Endodermal cell (in vitro differentiated cells): ENCODE measurements at regions not wholly inside any gene's neighbourhood (a gene's known extent, or its start where the extent isn't known, plus 50 kb on each side); places are given as distances from the start of the nearest gene placed in this dataset.

Experiments used
- DNase-seq: peaks from one replicate; pipeline ENCODE4 v3.0.0-alpha.2; 2017
- H3K27ac ChIP-seq: 2 replicates; pipeline ENCODE4 v1.5.1; 2013; ENCODE audit warnings: mild to moderate bottlenecking, low read depth, low read length, moderate library complexity
- H3K27me3 ChIP-seq: 2 replicates; pipeline ENCODE4 v1.6.1; 2013; ENCODE audit warnings: mild to moderate bottlenecking, low read length, moderate library complexity; ENCODE audit not compliant: insufficient read depth, control insufficient read depth, poor library complexity, severe bottlenecking
- H3K36me3 ChIP-seq: 2 replicates; pipeline ENCODE4 v1.7.0; 2013; ENCODE audit warnings: mild to moderate bottlenecking, low read length, moderate library complexity; ENCODE audit not compliant: control insufficient read depth, insufficient read depth
- H3K4me1 ChIP-seq: one replicate; pipeline ENCODE4 v1.7.0; 2013; ENCODE audit warnings: low read length; ENCODE audit not compliant: control insufficient read depth, insufficient read depth
- H3K4me3 ChIP-seq: 2 replicates; pipeline ENCODE4 v1.5.1; 2013; ENCODE audit warnings: mild to moderate bottlenecking, low read length, moderate library complexity
- H3K9ac ChIP-seq: 2 replicates; pipeline ENCODE4 v1.6.1; 2013; ENCODE audit warnings: mild to moderate bottlenecking, low read length, moderate library complexity; ENCODE audit not compliant: poor library complexity, severe bottlenecking; ENCODE audit errors: extremely low read depth
- H3K9me3 ChIP-seq: 2 replicates; pipeline ENCODE4 v1.6.1; 2013; ENCODE audit warnings: mild to moderate bottlenecking, low read length, moderate library complexity; ENCODE audit not compliant: control insufficient read depth
- H3K27ac Mint-ChIP-seq: 2 replicates; pipeline ENCODE4 v1.8.0; 2020; ENCODE audit warnings: mixed read lengths
- H3K27me3 Mint-ChIP-seq: 2 replicates; pipeline ENCODE4 v1.8.0; 2021; ENCODE audit warnings: mild to moderate bottlenecking, mixed read lengths; ENCODE audit not compliant: insufficient read depth
- H3K36me3 Mint-ChIP-seq: 2 replicates; pipeline ENCODE4 v1.8.0; 2020; ENCODE audit warnings: low read depth, mixed read lengths
- H3K4me1 Mint-ChIP-seq: 2 replicates; pipeline ENCODE4 v1.8.0; 2020; ENCODE audit warnings: mixed read lengths
- H3K4me3 Mint-ChIP-seq: 2 replicates; pipeline ENCODE4 v1.8.0; 2020; ENCODE audit warnings: mild to moderate bottlenecking, moderate library complexity, mixed read lengths
- H3K9me3 Mint-ChIP-seq: 2 replicates; pipeline ENCODE4 v1.8.0; 2020; ENCODE audit warnings: mild to moderate bottlenecking, mixed read lengths
- CTCF ChIP-seq: fragments of 200-600 bp; sonication (generic); conservative IDR thresholded peaks from 2 replicates; pipeline ENCODE4 v1.5.0; 2021; ENCODE audit warnings: antibody characterized with exemption, mild to moderate bottlenecking
- WGBS, 2 experiments: methylation state at CpG; one replicate each; pipeline versions ENCODE4 v1.1.5 to v1.1.7; 2013; ENCODE audit warnings: missing lambda C conversion rate in 2 of 2, mixed read lengths in 1 of 2; ENCODE audit not compliant: insufficient coverage in 1 of 2, insufficient read length in 1 of 2; 5-methylcytosine and 5-hydroxymethylcytosine counted together

- H3K4me1 Mint-ChIP-seq = no peaks in the 10 kb centered on the region
- H3K27me3 ChIP-seq = no peaks in the 10 kb centered on the region
- no peaks in the 10 kb centered on the region for H3K36me3 ChIP-seq
- H3K9me3 Mint-ChIP-seq = peaks cover 7% of the 10 kb centered on the region
- WGBS, 2 experiments = 86 to 96% methylated on average over 1 to 3 of the region's 3 CpGs
- no peaks in the 10 kb centered on the region for H3K9me3 ChIP-seq
- H3K4me1 ChIP-seq = no peaks in the 10 kb centered on the region
- no peaks in the 10 kb centered on the region for H3K36me3 Mint-ChIP-seq
- TF ChIP-seq CTCF = no peak
- peak overlapping the region; percentile 10 for H3K27ac ChIP-seq
- DNase-seq = no peak
- no peak overlapping the region for H3K4me3 ChIP-seq
- no peak overlapping the region for H3K27ac Mint-ChIP-seq
- H3K4me3 Mint-ChIP-seq = no peak overlapping the region
- no peak overlapping the region for H3K9ac ChIP-seq
- H3K27me3 Mint-ChIP-seq = peaks cover 6% of the 10 kb centered on the region
Observed at GRCh38 chr4:18388039-18388438, 366.5 kb upstream of the LCORL start.

- Histone ChIP-seq H3K4me3 (no peak overlapping the region), H3K4me1 (no peaks in the 10 kb centered on the region), H3K9me3 (no peaks in the 10 kb centered on the region), H3K27ac (no peak overlapping the region), H3K27me3 (peaks cover 39% of the 10 kb centered on the region), H3K36me3 (no peaks in the 10 kb centered on the region), H3K9ac (no peak overlapping the region)
- peaks cover 7% of the 10 kb centered on the region for H3K9me3 Mint-ChIP-seq
- H3K27ac Mint-ChIP-seq = no peak overlapping the region
- 83 to 92% methylated on average over 1 of the region's 1 CpG for WGBS, 2 experiments
- no peaks in the 10 kb centered on the region for H3K4me1 Mint-ChIP-seq
- no peak overlapping the region for H3K4me3 Mint-ChIP-seq
- TF ChIP-seq CTCF = no peak
- H3K36me3 Mint-ChIP-seq = no peaks in the 10 kb centered on the region
- peaks cover 44% of the 10 kb centered on the region for H3K27me3 Mint-ChIP-seq
- DNase-seq = no peak
Observed at GRCh38 chr4:18381186-18381585, 359.6 kb upstream of the LCORL start.

GRCh38 chr4:18369561-18369960, 348.0 kb upstream of the LCORL start:
- Mint-ChIP-seq H3K27me3 (peaks cover 5% of the 10 kb centered on the region), H3K4me3 (no peak overlapping the region), H3K9me3 (no peaks in the 10 kb centered on the region), H3K36me3 (no peaks in the 10 kb centered on the region), H3K4me1 (no peaks in the 10 kb centered on the region), H3K27ac (no peak overlapping the region)
- TF ChIP-seq CTCF = no peak
- DNase-seq = no peak
- Histone ChIP-seq H3K36me3 (no peaks in the 10 kb centered on the region), H3K27me3 (peaks cover 24% of the 10 kb centered on the region), H3K9me3 (no peaks in the 10 kb centered on the region), H3K4me3 (no peak overlapping the region), H3K27ac (no peak overlapping the region), H3K9ac (no peak overlapping the region), H3K4me1 (no peaks in the 10 kb centered on the region)
- whole genome bisulfite sequencing, 2 experiments = no CpG with 5 or more reads among the region's 15 CpGs
